H1 (cell line): ENCODE measurements at regions not wholly inside any gene's neighbourhood (a gene's known extent, or its start where the extent isn't known, plus 50 kb on each side); places are given as distances from the start of the nearest gene placed in this dataset.

ENCODE experiments used
- ASH2L ChIP-seq: fragments of 200-600, 300-600 bp; sonication (generic); IDR thresholded peaks from one replicate; pipeline ENCODE4 v1.7.1; 2017; ENCODE audit warnings: low read length
- HDAC6 ChIP-seq: IDR thresholded peaks from one replicate; pipeline ENCODE4 v1.7.1; 2012; ENCODE audit warnings: low read depth, mild to moderate bottlenecking, inconsistent platforms, low read length, moderate library complexity
- MAFK ChIP-seq: IDR thresholded peaks from 2 replicates; pipeline ENCODE4 v1.6.1; 2012; ENCODE audit warnings: low read depth, mild to moderate bottlenecking, improper control_type of control experiment, low read length
- POLR2AphosphoS5 ChIP-seq: IDR thresholded peaks from 2 replicates; pipeline ENCODE4 v1.6.1; 2011; ENCODE audit warnings: low read depth, low read length
- TAF1 ChIP-seq: IDR thresholded peaks from 2 replicates; pipeline ENCODE4 v1.6.1; 2011; ENCODE audit warnings: mild to moderate bottlenecking, low read depth, low read length
- TAF7 ChIP-seq: optimal IDR thresholded peaks from 2 replicates; pipeline ENCODE3; 2011; ENCODE audit warnings: low read depth, mild to moderate bottlenecking, inconsistent platforms, low read length, moderate library complexity, borderline replicate concordance
- TF ChIP-seq, protein P1 (sequence below): fragments of 300-600 bp; sonication (generic); IDR thresholded peaks from 2 replicates; pipeline ENCODE4 v1.7.1; 2012; ENCODE audit warnings: low read length, moderate library complexity, mild to moderate bottlenecking, inconsistent platforms; ENCODE audit not compliant: insufficient replicate concordance
- TF ChIP-seq, protein P2 (sequence below): IDR thresholded peaks from 2 replicates; pipeline ENCODE4 v1.6.1; 2011; ENCODE audit warnings: low read depth, mild to moderate bottlenecking, low read length; ENCODE audit not compliant: insufficient read depth
- TF ChIP-seq, protein P3 (sequence below), 3 experiments: IDR thresholded peaks; 1 replicate in 2 of 3; 2 replicates in 1 of 3; pipeline versions ENCODE4 v1.5.1 to v1.6.1; 2011; ENCODE audit warnings: low read length in 3 of 3, mild to moderate bottlenecking in 3 of 3, inconsistent platforms in 2 of 3, low read depth in 1 of 3, moderate library complexity in 1 of 3; ENCODE audit not compliant: insufficient read depth in 1 of 3; ENCODE audit errors: control extremely low read depth in 1 of 3

- TF ChIP-seq, protein P1, sequence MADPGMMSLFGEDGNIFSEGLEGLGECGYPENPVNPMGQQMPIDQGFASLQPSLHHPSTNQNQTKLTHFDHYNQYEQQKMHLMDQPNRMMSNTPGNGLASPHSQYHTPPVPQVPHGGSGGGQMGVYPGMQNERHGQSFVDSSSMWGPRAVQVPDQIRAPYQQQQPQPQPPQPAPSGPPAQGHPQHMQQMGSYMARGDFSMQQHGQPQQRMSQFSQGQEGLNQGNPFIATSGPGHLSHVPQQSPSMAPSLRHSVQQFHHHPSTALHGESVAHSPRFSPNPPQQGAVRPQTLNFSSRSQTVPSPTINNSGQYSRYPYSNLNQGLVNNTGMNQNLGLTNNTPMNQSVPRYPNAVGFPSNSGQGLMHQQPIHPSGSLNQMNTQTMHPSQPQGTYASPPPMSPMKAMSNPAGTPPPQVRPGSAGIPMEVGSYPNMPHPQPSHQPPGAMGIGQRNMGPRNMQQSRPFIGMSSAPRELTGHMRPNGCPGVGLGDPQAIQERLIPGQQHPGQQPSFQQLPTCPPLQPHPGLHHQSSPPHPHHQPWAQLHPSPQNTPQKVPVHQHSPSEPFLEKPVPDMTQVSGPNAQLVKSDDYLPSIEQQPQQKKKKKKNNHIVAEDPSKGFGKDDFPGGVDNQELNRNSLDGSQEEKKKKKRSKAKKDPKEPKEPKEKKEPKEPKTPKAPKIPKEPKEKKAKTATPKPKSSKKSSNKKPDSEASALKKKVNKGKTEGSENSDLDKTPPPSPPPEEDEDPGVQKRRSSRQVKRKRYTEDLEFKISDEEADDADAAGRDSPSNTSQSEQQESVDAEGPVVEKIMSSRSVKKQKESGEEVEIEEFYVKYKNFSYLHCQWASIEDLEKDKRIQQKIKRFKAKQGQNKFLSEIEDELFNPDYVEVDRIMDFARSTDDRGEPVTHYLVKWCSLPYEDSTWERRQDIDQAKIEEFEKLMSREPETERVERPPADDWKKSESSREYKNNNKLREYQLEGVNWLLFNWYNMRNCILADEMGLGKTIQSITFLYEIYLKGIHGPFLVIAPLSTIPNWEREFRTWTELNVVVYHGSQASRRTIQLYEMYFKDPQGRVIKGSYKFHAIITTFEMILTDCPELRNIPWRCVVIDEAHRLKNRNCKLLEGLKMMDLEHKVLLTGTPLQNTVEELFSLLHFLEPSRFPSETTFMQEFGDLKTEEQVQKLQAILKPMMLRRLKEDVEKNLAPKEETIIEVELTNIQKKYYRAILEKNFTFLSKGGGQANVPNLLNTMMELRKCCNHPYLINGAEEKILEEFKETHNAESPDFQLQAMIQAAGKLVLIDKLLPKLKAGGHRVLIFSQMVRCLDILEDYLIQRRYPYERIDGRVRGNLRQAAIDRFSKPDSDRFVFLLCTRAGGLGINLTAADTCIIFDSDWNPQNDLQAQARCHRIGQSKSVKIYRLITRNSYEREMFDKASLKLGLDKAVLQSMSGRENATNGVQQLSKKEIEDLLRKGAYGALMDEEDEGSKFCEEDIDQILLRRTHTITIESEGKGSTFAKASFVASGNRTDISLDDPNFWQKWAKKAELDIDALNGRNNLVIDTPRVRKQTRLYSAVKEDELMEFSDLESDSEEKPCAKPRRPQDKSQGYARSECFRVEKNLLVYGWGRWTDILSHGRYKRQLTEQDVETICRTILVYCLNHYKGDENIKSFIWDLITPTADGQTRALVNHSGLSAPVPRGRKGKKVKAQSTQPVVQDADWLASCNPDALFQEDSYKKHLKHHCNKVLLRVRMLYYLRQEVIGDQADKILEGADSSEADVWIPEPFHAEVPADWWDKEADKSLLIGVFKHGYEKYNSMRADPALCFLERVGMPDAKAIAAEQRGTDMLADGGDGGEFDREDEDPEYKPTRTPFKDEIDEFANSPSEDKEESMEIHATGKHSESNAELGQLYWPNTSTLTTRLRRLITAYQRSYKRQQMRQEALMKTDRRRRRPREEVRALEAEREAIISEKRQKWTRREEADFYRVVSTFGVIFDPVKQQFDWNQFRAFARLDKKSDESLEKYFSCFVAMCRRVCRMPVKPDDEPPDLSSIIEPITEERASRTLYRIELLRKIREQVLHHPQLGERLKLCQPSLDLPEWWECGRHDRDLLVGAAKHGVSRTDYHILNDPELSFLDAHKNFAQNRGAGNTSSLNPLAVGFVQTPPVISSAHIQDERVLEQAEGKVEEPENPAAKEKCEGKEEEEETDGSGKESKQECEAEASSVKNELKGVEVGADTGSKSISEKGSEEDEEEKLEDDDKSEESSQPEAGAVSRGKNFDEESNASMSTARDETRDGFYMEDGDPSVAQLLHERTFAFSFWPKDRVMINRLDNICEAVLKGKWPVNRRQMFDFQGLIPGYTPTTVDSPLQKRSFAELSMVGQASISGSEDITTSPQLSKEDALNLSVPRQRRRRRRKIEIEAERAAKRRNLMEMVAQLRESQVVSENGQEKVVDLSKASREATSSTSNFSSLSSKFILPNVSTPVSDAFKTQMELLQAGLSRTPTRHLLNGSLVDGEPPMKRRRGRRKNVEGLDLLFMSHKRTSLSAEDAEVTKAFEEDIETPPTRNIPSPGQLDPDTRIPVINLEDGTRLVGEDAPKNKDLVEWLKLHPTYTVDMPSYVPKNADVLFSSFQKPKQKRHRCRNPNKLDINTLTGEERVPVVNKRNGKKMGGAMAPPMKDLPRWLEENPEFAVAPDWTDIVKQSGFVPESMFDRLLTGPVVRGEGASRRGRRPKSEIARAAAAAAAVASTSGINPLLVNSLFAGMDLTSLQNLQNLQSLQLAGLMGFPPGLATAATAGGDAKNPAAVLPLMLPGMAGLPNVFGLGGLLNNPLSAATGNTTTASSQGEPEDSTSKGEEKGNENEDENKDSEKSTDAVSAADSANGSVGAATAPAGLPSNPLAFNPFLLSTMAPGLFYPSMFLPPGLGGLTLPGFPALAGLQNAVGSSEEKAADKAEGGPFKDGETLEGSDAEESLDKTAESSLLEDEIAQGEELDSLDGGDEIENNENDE = no peak
- TF ChIP-seq POLR2AphosphoS5 = no peak
- TF ChIP-seq MAFK = no peak
- TF ChIP-seq HDAC6 = no peak
- TF ChIP-seq TAF7 = no peak
- no peak for TF ChIP-seq TAF1
- TF ChIP-seq ASH2L = no peak
- TF ChIP-seq, protein P2, sequence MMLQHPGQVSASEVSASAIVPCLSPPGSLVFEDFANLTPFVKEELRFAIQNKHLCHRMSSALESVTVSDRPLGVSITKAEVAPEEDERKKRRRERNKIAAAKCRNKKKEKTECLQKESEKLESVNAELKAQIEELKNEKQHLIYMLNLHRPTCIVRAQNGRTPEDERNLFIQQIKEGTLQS = no peak
- TF ChIP-seq, protein P3, sequence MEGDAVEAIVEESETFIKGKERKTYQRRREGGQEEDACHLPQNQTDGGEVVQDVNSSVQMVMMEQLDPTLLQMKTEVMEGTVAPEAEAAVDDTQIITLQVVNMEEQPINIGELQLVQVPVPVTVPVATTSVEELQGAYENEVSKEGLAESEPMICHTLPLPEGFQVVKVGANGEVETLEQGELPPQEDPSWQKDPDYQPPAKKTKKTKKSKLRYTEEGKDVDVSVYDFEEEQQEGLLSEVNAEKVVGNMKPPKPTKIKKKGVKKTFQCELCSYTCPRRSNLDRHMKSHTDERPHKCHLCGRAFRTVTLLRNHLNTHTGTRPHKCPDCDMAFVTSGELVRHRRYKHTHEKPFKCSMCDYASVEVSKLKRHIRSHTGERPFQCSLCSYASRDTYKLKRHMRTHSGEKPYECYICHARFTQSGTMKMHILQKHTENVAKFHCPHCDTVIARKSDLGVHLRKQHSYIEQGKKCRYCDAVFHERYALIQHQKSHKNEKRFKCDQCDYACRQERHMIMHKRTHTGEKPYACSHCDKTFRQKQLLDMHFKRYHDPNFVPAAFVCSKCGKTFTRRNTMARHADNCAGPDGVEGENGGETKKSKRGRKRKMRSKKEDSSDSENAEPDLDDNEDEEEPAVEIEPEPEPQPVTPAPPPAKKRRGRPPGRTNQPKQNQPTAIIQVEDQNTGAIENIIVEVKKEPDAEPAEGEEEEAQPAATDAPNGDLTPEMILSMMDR (IDR thresholded peaks at IDR 0.05; ENCODE audit: control extremely low read depth in 1 of 3, insufficient read depth in 1 of 3, low read depth in 1 of 3, low read length in 3 of 3) = no peak
Observed at GRCh38 chr4:126465341-126465740, 1150.6 kb downstream of the FAT4 start (continued).
